Smooth muscle cell (in vitro differentiated cells): ENCODE measurements at regions not wholly inside any gene's neighbourhood (a gene's known extent, or its start where the extent isn't known, plus 50 kb on each side); places are given as distances from the start of the nearest gene placed in this dataset.

ENCODE experiments used
- DNase-seq: peaks from one replicate; lab custom pipeline; 2025; ENCODE audit not compliant: unreplicated experiment; lab: John Stamatoyannopoulos, UW
- H2AFZ ChIP-seq: fragments of 200-600 bp; sonication (generic); 2 replicates; pipeline ENCODE4 v1.6.0; 2016; ENCODE audit warnings: antibody characterized with exemption, low read depth, mild to moderate bottlenecking
- H3F3A ChIP-seq: fragments of 200-600 bp; sonication (generic); 2 replicates; pipeline ENCODE4 v1.6.0; 2017; ENCODE audit warnings: antibody characterized with exemption, low read depth
- H3K27ac ChIP-seq: fragments of 200-600 bp; sonication (generic); 2 replicates; pipeline ENCODE4 v1.5.1; 2016; ENCODE audit warnings: low read depth, mild to moderate bottlenecking
- H3K27me3 ChIP-seq: fragments of 200-600 bp; sonication (generic); 2 replicates; pipeline ENCODE4 v1.6.1; 2016; ENCODE audit warnings: low read depth, mild to moderate bottlenecking
- H3K36me3 ChIP-seq: fragments of 200-600 bp; sonication (generic); 2 replicates; pipeline ENCODE4 v1.5.1; 2016; ENCODE audit warnings: low read depth
- H3K4me1 ChIP-seq: fragments of 200-600 bp; sonication (generic); 2 replicates; pipeline ENCODE4 v1.5.1; 2016; ENCODE audit warnings: low read depth
- H3K4me2 ChIP-seq: fragments of 200-600 bp; sonication (generic); 2 replicates; pipeline ENCODE4 v1.6.0; 2016; ENCODE audit warnings: mild to moderate bottlenecking
- H3K4me3 ChIP-seq: fragments of 200-600 bp; sonication (generic); 2 replicates; pipeline ENCODE4 v1.5.1; 2016; ENCODE audit warnings: mild to moderate bottlenecking
- H3K79me2 ChIP-seq: fragments of 200-600 bp; sonication (generic); 2 replicates; pipeline ENCODE4 v1.6.0; 2016; ENCODE audit warnings: low read depth, mild to moderate bottlenecking
- H3K9ac ChIP-seq: fragments of 200-600 bp; sonication (generic); 2 replicates; pipeline ENCODE4 v1.6.0; 2016; ENCODE audit warnings: low read depth
- H3K9me3 ChIP-seq: fragments of 200-600 bp; sonication (generic); replicated peaks from 2 replicates; pipeline ENCODE4 v1.5.1; 2016; ENCODE audit warnings: low read depth
- H4K20me1 ChIP-seq: fragments of 200-600 bp; sonication (generic); 2 replicates; pipeline ENCODE4 v1.6.0; 2016; ENCODE audit warnings: low read depth
- WGBS: methylation state at CpG from one replicate; pipeline ENCODE4 v1.1.7; 2016; ENCODE audit warnings: low lambda C conversion rate; 5-methylcytosine and 5-hydroxymethylcytosine counted together
- TF ChIP-seq, protein P1 (sequence below): fragments of 200-600 bp; sonication (generic); IDR thresholded peaks from 2 replicates; pipeline ENCODE4 v1.5.1; 2017; ENCODE audit warnings: borderline replicate concordance, mild to moderate bottlenecking, antibody characterized with exemption; ENCODE audit not compliant: insufficient read depth, poor library complexity, severe bottlenecking

- H3K4me3 ChIP-seq, result no peak overlapping the region
- WGBS, result 83% methylated on average over 7 of the region's 7 CpGs
- no peak overlapping the region for H2AFZ ChIP-seq
Observed at GRCh38 chr18:72041313-72042032, 502.7 kb downstream of the CBLN2 start.

GRCh38 chr18:72013427-72013850 is 530.7 kb downstream of the CBLN2 start:
- DNase-seq, result no peak
- H3K4me2 ChIP-seq, result no peak overlapping the region
- no peaks in the 10 kb centered on the region for H3K4me1 ChIP-seq
- no peaks in the 10 kb centered on the region for H3F3A ChIP-seq
- 47% methylated on average over 4 of the region's 4 CpGs for WGBS
- no peaks in the 10 kb centered on the region for H3K27me3 ChIP-seq
- no peaks in the 10 kb centered on the region for H3K36me3 ChIP-seq
- H3K9ac ChIP-seq, result no peak overlapping the region
- no peaks in the 10 kb centered on the region for H4K20me1 ChIP-seq
- H3K4me3 ChIP-seq, result no peak overlapping the region
- TF ChIP-seq, protein P1, sequence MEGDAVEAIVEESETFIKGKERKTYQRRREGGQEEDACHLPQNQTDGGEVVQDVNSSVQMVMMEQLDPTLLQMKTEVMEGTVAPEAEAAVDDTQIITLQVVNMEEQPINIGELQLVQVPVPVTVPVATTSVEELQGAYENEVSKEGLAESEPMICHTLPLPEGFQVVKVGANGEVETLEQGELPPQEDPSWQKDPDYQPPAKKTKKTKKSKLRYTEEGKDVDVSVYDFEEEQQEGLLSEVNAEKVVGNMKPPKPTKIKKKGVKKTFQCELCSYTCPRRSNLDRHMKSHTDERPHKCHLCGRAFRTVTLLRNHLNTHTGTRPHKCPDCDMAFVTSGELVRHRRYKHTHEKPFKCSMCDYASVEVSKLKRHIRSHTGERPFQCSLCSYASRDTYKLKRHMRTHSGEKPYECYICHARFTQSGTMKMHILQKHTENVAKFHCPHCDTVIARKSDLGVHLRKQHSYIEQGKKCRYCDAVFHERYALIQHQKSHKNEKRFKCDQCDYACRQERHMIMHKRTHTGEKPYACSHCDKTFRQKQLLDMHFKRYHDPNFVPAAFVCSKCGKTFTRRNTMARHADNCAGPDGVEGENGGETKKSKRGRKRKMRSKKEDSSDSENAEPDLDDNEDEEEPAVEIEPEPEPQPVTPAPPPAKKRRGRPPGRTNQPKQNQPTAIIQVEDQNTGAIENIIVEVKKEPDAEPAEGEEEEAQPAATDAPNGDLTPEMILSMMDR, result no peak
- H2AFZ ChIP-seq, result no peak overlapping the region
- H3K9me3 ChIP-seq, result no peaks in the 10 kb centered on the region
- no peak overlapping the region for H3K27ac ChIP-seq
- H3K79me2 ChIP-seq, result no peaks in the 10 kb centered on the region

More at GRCh38 chr18:72041313-72042032, 502.7 kb downstream of the CBLN2 start:
- Histone ChIP-seq H4K20me1 (no peaks in the 10 kb centered on the region), H3K9ac (no peak overlapping the region), H3K4me1 (no peaks in the 10 kb centered on the region), H3K9me3 (no peaks in the 10 kb centered on the region), H3F3A (no peaks in the 10 kb centered on the region), H3K4me2 (no peak overlapping the region), H3K27me3 (no peaks in the 10 kb centered on the region), H3K36me3 (no peaks in the 10 kb centered on the region), H3K79me2 (no peaks in the 10 kb centered on the region), H3K27ac (no peak overlapping the region)
- TF ChIP-seq, protein P1, result no peak
- DNase-seq, result no peak

DNA sequence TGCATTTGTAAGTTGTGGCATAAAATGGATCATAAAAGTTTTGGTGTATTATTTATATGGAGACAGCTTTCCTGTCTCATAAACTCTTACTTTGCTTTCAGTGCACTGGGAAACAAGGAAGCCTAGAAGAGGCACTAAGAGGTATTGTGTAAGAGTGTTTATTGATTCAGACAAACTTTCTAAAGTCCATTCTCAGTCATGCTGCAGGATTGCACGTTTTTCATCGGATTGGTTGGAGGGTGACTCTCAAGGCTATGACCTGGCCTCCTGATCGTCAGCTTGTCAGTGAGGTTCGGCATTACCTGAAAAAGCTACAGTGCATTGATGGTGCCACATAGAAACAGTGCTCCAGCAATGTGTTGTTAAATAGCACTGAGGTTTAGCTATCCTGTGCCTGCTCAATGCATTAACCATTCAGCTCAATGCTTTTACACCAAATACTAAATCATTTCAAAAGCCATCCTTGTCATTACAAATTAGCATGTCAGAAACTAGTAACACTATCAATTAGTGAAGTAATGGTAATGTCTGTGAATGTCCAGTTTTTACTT is 545.5 kb downstream of the CBLN2 start:
- DNase-seq, result no peak
- H3K4me2 ChIP-seq, result no peak overlapping the region

More for the DNA sequence above, 545.5 kb downstream of the CBLN2 start:
- H3K9me3 ChIP-seq, result no peaks in the 10 kb centered on the region
- TF ChIP-seq, protein P1, result no peak
- no peaks in the 10 kb centered on the region for H4K20me1 ChIP-seq
- H3K4me1 ChIP-seq, result no peaks in the 10 kb centered on the region
- H3K9ac ChIP-seq, result no peak overlapping the region
- no peaks in the 10 kb centered on the region for H3F3A ChIP-seq
- H2AFZ ChIP-seq, result no peak overlapping the region
- H3K4me3 ChIP-seq, result no peak overlapping the region
- H3K79me2 ChIP-seq, result no peaks in the 10 kb centered on the region
- H3K27ac ChIP-seq, result no peak overlapping the region
- H3K36me3 ChIP-seq, result no peaks in the 10 kb centered on the region
- WGBS, result 80% methylated on average over 4 of the region's 4 CpGs
- H3K27me3 ChIP-seq, result no peaks in the 10 kb centered on the region
